HT-29 (cell line): ENCODE measurements at regions not wholly inside any gene's neighbourhood (a gene's known extent, or its start where the extent isn't known, plus 50 kb on each side); places are given as distances from the start of the nearest gene placed in this dataset.

Experiments
- DNase-seq: peaks from one replicate; pipeline ENCODE4 v3.0.0-alpha.2; 2015; ENCODE audit warnings: low spot score

DNA sequence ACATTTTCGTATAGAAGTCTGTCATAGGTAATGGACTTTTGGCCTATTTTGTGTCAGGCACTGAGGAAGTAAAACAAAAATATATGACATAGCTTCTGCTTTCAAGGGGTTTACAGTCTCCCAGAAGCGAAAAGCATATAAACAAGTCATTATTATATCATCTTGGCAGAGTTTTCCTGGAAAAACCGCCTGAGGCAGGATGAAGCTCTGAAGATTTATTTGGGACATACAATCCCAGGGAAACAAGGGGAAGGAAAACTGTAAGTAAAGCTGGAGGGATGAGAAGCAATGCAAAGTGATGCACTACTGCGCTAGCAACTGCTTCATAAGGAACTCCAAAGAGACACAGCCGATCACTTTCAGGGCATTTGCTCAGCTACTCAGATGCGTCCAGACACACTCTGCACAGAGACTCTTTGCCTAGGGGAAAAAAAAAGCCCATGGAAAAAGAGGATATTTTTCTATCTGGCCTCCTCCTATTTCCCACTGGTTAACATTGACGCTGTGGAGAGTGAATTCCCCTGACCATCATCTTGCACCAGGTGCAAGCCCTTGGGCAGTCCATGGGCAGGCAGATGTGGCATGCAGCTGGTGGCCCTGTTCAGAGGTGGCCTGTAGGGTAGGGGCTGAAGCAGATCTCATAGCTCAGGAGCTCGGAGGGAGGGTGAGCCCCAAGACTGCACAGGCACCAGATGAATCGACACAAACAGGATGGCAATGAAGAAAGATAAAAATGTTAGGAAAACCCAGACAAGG, 158.1 kb downstream of the METTL4 start:
- no peak for DNase-seq

DNA sequence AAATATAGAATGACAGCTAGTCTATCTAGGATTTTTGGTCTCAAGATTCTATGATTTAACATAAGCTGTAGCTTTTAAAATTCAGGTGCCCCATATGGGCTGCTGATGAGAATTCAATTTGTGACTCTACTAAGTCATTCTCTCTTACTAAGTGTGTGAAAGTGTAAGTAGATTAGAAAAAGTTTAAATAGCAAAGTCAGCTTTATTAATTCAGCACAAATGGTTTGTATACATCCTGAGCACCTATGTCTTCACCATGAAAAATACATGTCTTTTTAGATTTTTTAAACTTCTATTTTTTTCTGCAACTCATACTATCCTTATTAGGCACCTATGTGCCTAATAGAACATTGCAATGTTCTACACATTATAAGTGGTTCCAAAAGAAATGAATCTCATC, 157.1 kb downstream of the METTL4 start:
- no peak for DNase-seq

DNA sequence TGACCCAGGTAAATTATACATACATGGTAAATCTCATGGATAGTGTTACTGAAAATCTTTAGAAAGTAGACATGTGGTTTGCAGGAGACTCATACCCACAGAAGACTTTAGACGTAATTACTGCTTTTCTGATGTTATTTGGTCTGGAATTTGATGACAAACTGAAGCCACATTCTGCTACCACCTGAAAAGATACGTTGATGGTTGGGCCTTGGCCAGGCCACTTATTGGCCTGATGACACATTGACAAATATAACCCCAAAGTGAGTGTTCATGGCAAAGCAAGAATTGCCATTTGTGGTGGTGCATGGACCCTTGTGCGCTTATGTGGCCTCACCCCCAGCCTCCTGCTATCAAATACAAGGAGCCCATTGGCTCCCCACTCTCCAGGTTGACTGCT, 155.6 kb downstream of the METTL4 start:
- no peak for DNase-seq

DNA sequence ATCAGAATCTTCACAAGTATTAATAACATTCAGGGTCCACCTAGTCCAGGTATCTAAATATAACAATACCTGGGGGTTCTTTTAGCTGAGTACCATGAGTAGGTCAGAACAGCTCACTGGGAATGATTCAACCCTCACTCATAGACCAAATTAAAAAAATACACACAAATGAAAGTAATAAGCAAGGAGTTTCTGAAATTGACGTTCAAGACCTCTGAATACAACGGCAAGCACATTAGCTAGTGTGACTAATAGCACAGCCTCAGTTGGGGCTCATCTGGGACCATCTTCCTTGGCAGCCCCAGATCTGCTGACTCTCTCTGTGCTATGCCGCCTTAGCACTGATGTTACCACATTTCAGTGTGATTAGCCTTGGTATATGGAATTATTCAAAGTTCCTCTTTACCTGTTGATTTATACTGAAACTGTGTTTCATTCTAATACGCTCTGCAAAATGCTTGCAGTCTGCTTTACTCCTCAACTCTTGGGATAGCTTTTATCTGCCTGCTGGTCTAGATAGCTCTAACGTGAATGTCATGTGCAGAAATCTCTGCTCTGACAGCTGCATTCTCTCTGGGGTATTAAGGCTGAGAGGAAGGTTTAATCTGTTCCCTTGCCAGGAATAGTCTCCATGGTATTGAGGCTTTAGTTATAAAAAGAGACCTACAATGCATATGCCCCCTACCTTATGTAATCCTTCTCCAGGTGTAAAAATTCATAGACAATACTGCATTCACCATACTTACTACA, 153.3 kb downstream of the METTL4 start:
- no peak for DNase-seq

DNA sequence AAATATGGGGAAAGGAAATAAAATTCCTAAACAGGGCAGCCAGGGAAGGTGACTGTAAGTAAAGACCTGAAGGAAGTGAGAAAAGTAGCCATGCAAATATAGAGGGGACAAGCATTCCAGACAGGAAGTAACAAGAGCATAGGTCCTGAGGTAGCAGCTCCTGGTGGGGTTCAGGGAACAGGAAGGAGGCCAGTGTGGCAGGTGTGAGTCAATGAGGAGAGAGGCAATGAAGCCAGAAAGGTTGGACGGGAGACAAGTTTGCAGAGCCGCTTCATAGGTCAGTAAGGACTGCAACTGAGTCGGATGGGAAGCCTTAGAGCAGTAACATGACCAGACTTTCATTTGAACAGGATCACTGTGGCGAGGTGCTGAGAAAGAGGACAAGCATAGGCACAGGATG, 150.9 kb downstream of the METTL4 start:
- DNase-seq, result no peak

DNA sequence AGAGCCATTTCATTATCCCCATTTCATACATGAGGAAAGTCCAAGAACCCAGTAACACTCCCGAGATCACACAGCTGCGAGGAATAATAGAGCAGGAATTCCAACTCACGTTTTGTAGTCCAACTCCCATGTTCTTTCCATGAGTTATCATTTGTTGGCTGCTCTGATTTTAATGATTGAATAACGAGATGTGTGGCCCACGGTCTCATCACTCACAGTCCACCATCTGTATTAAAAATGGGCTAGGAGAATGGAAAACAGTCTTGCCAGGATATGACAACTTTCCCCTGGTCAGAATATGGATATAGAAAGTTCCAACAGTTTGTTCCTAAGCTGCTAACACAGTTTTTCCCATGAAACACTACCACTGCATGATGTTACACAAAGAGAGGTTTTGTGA, 147.5 kb downstream of the METTL4 start:
- DNase-seq, result no peak

DNA sequence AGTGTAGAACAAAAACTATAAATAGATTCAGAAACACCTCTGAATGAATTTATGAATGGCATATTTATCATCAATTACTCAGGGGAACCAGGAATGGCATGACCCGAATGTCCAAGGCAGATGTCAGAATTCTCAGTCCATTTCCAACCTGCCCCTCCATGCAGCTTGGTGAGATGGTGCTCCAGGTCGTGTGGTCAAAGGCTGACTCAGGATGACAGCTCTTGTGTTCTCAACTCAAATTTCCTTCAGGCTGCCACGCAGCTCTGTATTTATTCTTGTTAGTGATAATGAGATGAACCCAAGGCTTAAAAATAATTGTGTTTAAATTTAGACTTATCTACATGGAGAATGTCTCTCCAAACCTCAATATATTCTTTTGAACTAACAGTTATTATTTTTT, 146.9 kb downstream of the METTL4 start:
- DNase-seq, result no peak

DNA sequence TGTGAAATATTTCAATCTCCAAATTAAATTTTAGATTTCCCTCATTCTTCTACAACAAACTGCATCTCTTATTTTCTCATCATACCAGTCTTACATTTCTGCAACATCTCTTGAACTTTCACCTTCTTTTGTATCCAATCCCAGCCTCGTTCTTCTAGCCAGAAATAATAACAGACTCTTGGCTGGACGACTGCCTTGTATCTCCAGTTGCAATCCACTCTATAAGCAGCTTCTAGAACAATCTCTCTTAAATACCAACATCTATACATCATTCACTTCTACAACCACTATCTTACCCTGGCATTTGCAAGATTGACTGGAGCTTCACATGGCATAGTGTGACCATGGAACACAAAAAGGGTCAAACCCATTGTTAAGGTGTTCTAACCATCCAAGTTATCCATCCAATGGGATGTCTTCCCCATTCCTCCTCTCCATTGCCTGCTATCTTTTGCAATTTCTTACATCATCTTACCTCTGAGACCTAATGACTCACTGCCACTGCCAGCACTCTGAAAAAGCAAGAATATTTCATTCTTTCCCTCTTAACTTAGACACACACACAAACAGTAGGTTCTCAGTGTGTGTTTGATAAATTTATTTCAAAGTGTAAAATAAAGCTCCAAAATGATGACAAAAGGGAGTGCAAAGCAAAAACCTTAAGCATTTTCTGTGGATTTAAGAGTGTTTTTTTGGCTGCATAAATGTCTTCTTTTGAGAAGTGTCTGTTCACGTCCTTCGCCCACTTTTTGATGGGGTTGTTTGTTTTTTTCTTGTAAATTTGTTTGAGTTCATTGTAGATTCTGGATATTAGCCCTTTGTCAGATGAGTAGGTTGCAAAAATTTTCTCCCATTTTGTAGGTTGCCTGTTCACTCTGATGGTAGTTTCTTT, 145.6 kb downstream of the METTL4 start:
- DNase-seq, result no peak

DNA sequence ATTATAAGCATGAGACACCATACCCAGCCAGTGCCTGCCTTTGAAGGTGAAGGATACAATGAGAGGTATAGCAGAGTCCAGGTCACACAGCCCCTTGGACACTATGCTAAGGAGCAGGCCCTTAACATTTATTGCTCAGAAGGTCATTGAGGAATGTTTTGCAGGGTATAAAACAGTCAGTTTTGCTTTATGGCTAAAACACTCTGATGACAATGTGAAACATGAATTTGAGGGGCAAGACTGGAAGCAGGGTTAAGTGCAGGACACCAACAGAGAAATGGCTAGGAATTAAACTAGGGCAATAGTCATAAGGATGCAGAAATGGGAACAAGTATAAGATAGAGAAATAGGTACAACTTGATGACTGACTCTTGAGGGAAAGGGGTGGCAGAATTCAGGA, 141.1 kb downstream of the METTL4 start:
- no peak for DNase-seq

DNA sequence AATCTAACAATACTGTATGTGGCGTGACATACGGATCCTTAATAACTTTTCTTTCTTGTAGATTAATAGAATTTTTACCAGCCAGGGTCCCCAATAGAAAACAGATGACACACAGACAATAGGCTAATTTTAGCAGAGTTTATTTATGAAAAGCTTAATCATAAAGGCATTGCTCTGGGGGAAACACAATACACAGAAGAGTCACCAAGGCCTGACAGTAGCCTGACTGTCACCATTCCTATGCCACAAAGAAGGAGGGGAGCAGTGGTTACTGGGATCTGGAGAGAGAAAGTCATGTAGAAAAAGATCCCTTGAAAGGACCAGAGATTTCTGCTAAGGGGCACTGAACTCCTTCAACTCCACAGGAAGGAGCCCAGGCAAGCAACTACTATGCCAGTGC, 139.5 kb downstream of the METTL4 start:
- no peak for DNase-seq

DNA sequence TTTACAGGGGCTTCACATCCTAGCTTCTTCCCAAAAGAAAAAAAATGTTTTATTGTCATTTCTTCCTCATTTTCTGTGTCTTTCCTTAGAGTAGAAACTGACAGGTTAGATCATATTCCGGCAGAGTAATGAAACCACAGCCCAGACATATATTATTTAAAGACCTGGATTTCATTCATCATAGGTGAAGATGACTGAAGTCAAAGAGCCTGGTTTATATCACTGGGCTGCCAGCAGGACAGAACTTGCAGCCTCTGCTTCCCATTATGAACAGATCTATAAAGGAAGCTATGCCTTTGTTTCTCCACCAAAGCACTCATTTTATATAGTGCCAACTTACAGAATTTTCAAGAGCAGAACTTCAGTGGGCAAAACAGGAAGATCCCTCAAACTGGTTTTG, 137.9 kb downstream of the METTL4 start:
- DNase-seq, result no peak

DNA sequence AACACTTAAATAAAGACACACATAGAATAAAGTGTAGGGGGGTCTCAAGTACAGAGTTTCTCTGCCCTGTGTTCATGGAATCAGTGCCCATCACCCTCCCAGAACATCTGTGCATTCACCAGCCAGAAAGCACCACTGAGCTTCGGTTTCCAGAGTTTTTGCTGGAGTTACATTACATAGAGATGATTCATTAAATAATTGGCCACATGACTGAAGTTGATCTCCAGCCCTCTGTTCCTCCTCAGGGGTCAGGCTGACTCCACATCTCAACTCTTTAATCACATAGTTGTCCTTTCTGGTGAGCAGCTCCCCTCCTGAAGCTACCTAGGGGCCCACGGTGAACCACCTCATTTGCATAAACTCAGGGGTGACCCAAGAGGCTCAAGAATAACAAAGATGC, 129.8 kb downstream of the METTL4 start:
- no peak for DNase-seq

DNA sequence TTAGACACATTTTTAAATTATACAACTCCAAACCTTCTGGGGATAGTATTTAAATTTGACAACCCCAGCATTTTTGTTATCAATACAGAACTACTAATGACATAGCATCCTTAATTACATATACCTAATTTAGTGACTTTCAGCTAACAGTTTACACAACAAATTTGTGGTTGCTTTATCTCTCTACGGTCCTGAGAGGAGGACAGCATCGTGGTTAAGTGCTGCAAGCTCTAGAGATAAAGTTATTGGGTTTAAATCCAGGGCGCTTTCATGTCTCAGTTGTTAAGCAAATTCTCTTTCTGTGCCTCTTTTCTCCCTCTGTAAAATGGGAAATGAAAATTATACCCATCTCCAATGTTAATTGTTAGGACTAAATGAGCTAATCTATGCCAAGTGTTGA, 129.3 kb downstream of the METTL4 start:
- DNase-seq, result no peak

DNA sequence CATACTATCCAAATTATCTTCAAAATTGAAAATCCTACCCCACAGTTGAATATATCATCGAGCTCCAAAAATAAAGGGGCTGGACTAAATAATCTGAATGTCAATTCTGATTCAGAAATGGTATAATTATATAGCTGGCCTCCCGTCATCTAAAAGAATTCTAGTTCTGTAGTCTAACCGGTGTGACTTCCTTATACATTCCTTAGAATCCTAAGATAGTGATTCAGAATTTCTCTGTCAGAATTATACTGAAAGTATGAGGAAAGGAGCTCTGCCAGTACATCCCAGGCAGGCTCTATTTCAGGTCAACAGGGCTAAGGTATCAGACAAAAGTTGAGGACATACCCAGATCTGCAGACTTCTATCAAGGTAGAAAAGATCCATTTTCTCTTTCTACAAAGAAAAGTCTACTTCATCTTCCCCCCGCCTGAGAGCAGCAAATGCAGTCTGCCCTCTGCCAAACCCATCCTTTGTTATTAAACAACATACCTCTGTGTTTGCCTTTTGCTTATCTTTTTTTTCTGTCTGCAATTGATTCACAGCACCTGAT, 128.5 kb downstream of the METTL4 start:
- DNase-seq, result no peak

DNA sequence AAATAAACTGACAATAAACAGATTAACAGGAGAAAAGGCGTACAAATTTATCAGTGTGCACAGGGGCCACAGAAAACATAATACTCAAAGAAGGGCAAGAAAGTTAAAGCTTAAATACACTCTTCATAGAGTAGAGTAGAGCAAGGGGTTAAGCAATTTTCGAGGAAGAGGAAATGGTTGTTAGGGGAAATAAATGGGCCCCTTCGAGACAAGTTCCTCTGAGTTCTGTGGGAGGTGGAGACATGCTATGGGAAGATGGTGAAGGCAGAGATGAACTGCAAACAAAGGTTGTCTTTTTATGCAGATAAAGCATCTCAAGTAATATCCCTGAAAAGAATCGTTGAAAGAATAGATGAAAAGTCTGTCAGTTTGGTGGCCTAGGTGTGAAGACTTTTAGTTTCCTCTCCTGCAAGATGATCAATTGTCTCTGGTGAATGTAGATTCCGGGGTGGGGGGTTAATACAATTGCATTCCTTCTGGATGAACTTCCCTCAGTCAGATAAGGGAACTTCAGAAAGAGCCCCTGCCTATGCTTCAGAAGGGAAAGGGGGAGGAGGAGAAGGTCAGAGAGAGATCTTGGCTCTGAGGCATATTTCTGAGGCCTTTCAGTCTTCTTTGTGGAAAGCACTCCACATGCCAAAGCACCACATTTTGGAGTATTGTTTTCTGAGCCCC, 127.0 kb downstream of the METTL4 start:
- DNase-seq, result no peak

DNA sequence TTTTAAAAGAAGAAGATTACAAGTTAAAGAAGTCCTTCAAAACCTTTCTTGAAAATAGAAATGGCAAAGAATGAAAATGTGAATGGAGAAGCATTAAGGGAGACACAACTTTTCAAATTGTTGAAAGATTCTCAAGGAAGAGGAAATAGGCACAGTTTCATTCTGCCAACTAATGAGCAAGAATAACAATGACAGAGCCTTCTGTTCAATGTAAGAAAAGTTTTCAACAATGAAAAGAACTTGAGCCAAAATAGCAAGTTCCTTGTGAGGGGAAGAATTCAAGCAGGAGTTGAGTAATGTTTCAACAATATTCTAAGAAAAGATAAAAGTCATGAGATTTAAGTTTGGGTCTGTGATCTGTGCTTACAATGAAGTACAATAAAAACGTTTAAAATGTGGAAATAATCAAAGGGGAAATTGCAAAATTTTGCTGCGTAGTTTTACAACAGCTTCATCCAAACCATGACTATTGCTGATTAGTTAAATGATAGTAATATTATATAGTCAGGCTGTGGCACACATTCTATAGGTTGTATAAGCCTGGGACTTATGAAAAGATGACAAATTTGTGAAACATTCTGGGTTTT, 122.6 kb downstream of the METTL4 start:
- DNase-seq, result no peak

DNA sequence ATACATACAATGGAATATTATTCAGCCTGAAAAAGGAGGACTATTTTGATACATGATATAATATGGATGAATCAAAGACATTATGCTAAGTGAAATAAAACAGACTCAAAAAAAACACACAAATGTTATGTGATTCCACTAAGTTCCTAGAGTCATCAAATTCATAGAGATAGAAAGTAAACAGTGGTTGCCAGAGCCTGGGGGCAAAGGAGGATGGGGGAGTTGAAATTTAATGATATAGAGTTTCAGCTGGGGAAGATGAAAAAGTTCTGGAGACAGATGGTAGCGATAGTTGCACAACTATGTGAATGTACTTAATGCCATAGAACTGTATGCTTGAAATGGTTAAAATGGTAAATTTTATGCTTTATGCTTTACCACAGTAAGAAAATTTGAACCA, 119.7 kb downstream of the METTL4 start:
- DNase-seq, result no peak

DNA sequence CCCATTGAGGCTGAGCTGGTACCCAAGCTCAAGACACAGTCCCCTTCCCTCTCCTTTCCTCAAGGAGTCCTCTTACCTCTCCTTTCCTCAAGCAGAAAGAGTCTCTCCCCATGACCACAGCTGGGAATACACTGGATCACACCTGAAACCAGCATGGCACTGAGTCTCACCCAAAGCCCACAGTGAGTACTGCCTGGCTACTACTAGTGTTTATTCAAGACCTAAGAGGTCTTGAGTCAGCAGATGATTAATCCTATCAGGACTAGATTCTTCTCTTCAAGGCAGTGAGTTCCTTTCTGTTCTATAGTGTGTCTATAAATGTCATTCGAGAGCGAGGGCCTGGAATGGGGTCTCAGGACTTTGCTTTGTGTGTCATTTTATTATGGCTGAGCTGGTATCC, 111.4 kb downstream of the METTL4 start:
- DNase-seq, result no peak

DNA sequence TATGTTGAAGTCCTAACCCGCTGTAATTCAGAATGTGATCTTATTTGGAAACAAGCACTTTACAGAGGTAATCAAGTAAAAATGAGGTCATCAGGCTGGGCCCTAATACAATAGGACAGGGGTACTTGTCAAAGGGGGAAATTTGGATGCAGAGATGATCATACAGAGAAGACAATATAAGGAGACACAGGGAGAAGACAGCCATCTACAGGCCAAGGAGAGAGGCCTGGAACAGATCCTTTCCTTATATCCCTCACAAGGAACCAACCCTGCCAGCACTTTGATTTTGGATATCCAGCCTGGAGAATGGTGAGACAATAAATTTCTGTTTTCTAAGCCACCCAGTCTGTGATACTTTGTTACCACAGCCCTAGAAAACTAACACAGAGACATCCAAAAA, 104.3 kb downstream of the METTL4 start:
- no peak for DNase-seq

DNA sequence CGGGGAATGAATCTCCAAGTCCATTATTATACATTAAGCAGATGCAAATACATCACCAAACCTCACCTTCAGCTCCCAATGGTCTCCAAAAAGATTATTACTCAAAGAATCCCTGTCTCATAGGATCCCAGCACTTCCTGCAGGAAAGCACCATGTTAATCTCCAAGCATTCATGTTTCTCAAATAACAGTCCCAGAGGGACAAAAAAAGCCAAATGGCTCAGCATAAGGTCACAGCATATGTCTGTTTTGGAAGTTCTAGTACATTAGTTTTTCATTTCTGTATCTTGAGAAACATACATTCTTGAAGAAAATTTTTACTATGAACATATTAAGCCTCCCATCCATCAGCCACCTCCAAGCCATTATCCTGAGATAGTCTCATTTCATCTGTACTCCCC, 103.3 kb downstream of the METTL4 start:
- DNase-seq, result no peak

DNA sequence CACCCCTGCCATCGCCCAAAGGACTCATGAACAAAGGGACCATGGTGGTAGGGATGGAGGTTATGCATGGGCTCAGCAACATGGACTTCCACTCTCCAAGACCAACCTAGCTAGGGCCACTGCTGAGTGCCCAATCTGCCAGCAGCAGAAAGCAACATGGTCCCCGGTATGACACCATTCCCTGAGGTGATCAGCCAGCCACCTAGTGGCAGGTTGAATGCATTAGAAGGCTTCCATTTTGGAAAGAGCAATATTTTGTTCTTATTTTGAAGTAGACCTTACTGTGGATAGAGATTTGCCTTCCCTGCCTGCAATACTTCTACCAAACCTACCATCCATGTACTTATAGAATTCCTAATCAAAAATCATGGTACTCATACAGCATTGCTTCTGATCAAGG, 99.8 kb downstream of the METTL4 start:
- peak; percentile 33 for DNase-seq
